Astrocyte (in vitro differentiated cells and primary cell): ENCODE measurements at regions not wholly inside any gene's neighbourhood (a gene's known extent, or its start where the extent isn't known, plus 50 kb on each side); places are given as distances from the start of the nearest gene placed in this dataset.

Experiments used
- DNase-seq: peaks from one replicate; pipeline ENCODE4 v3.0.0-alpha.2; 2010; ENCODE audit warnings: low read depth
- FAIRE-seq: peaks from 2 replicates; lab custom pipeline; 2011; peaks lifted over from hg19 to GRCh38; lab: Jason Lieb, UNC
- H2AFZ ChIP-seq: 2 replicates; pipeline ENCODE4 v1.6.0; 2012; ENCODE audit warnings: low read depth, low read length, inconsistent platforms
- H3K27ac ChIP-seq: 2 replicates; pipeline ENCODE4 v1.5.1; 2011; ENCODE audit warnings: low read depth, low read length, inconsistent platforms
- H3K27me3 ChIP-seq: 2 replicates; pipeline ENCODE4 v1.6.0; 2011; ENCODE audit warnings: low read length, inconsistent platforms; ENCODE audit not compliant: insufficient read depth
- H3K36me3 ChIP-seq: 2 replicates; pipeline ENCODE4 v1.5.1; 2011; ENCODE audit warnings: low read length, inconsistent platforms; ENCODE audit not compliant: insufficient read depth
- H3K4me1 ChIP-seq: 2 replicates; pipeline ENCODE4 v1.5.1; 2011; ENCODE audit warnings: low read length, inconsistent platforms; ENCODE audit not compliant: insufficient read depth
- H3K4me2 ChIP-seq: 2 replicates; pipeline ENCODE4 v1.6.0; 2012; ENCODE audit warnings: low read length, inconsistent platforms
- H3K4me3 ChIP-seq: 2 replicates; pipeline ENCODE4 v1.5.1; 2011; ENCODE audit warnings: low read depth, mild to moderate bottlenecking, low read length, inconsistent platforms; ENCODE audit not compliant: insufficient read depth
- H3K79me2 ChIP-seq: 2 replicates; pipeline ENCODE4 v1.6.0; 2012; ENCODE audit warnings: mild to moderate bottlenecking, low read length, inconsistent platforms; ENCODE audit not compliant: insufficient read depth
- H3K9ac ChIP-seq: 2 replicates; pipeline ENCODE4 v1.6.0; 2012; ENCODE audit warnings: mild to moderate bottlenecking, low read length, inconsistent platforms
- H3K9me3 ChIP-seq: 2 replicates; pipeline ENCODE4 v1.5.1; 2012; ENCODE audit warnings: low read depth, mild to moderate bottlenecking, low read length, inconsistent platforms; ENCODE audit not compliant: insufficient read depth
- H4K20me1 ChIP-seq: 2 replicates; pipeline ENCODE4 v1.6.0; 2012; ENCODE audit warnings: low read length, inconsistent platforms; ENCODE audit not compliant: insufficient read depth
- H3K27ac Mint-ChIP-seq: one replicate; pipeline ENCODE4 v1.8.0; 2021; ENCODE audit warnings: mild to moderate bottlenecking, mixed read lengths; ENCODE audit not compliant: unreplicated experiment
- H3K27me3 Mint-ChIP-seq: one replicate; pipeline ENCODE4 v1.8.0; 2021; ENCODE audit warnings: low read depth, mixed read lengths; ENCODE audit not compliant: unreplicated experiment
- H3K36me3 Mint-ChIP-seq: one replicate; pipeline ENCODE4 v1.8.0; 2021; ENCODE audit warnings: low read depth, mixed read lengths; ENCODE audit not compliant: unreplicated experiment
- H3K4me1 Mint-ChIP-seq: one replicate; pipeline ENCODE4 v1.8.0; 2021; ENCODE audit warnings: low read depth, mixed read lengths; ENCODE audit not compliant: unreplicated experiment
- H3K4me3 Mint-ChIP-seq: one replicate; pipeline ENCODE4 v1.8.0; 2021; ENCODE audit warnings: mild to moderate bottlenecking, moderate library complexity, mixed read lengths; ENCODE audit not compliant: unreplicated experiment
- H3K9me3 Mint-ChIP-seq: one replicate; pipeline ENCODE4 v1.8.0; 2021; ENCODE audit warnings: mild to moderate bottlenecking, mixed read lengths; ENCODE audit not compliant: unreplicated experiment
- EZH2 ChIP-seq: IDR thresholded peaks from 2 replicates; pipeline ENCODE4 v1.6.1; 2012; ENCODE audit warnings: mild to moderate bottlenecking, low read length, inconsistent platforms; ENCODE audit not compliant: insufficient read depth
- TF ChIP-seq, protein P1 (sequence below): IDR thresholded peaks from 2 replicates; pipeline ENCODE4 v1.5.1; 2011; ENCODE audit warnings: low read depth, mild to moderate bottlenecking, inconsistent platforms, low read length, moderate library complexity; ENCODE audit not compliant: insufficient read depth

GRCh38 chr12:13702381-13702780 lies 279.0 kb downstream of the GRIN2B start:
- H3K4me3 ChIP-seq = no peak overlapping the region
- no peaks in the 10 kb centered on the region for H3K36me3 ChIP-seq
- no peaks in the 10 kb centered on the region for H4K20me1 ChIP-seq
- H3K4me1 ChIP-seq = no peaks in the 10 kb centered on the region
- H3K9ac ChIP-seq = no peak overlapping the region
- H2AFZ ChIP-seq = no peak overlapping the region
- no peaks in the 10 kb centered on the region for H3K36me3 Mint-ChIP-seq
- H3K4me1 Mint-ChIP-seq = no peaks in the 10 kb centered on the region
- no peak for DNase-seq
- H3K27me3 ChIP-seq = no peaks in the 10 kb centered on the region
- H3K4me2 ChIP-seq = no peak overlapping the region
- no peak for FAIRE-seq
- no peak overlapping the region for H3K27ac ChIP-seq
- H3K27ac Mint-ChIP-seq = no peak overlapping the region
- no peaks in the 10 kb centered on the region for H3K9me3 ChIP-seq
- TF ChIP-seq EZH2 = no peak
- TF ChIP-seq, protein P1, sequence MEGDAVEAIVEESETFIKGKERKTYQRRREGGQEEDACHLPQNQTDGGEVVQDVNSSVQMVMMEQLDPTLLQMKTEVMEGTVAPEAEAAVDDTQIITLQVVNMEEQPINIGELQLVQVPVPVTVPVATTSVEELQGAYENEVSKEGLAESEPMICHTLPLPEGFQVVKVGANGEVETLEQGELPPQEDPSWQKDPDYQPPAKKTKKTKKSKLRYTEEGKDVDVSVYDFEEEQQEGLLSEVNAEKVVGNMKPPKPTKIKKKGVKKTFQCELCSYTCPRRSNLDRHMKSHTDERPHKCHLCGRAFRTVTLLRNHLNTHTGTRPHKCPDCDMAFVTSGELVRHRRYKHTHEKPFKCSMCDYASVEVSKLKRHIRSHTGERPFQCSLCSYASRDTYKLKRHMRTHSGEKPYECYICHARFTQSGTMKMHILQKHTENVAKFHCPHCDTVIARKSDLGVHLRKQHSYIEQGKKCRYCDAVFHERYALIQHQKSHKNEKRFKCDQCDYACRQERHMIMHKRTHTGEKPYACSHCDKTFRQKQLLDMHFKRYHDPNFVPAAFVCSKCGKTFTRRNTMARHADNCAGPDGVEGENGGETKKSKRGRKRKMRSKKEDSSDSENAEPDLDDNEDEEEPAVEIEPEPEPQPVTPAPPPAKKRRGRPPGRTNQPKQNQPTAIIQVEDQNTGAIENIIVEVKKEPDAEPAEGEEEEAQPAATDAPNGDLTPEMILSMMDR = no peak
- H3K79me2 ChIP-seq = no peaks in the 10 kb centered on the region
- H3K4me3 Mint-ChIP-seq = no peak overlapping the region
- peaks cover 1% of the 10 kb centered on the region for H3K9me3 Mint-ChIP-seq
- H3K27me3 Mint-ChIP-seq = no peaks in the 10 kb centered on the region

DNA sequence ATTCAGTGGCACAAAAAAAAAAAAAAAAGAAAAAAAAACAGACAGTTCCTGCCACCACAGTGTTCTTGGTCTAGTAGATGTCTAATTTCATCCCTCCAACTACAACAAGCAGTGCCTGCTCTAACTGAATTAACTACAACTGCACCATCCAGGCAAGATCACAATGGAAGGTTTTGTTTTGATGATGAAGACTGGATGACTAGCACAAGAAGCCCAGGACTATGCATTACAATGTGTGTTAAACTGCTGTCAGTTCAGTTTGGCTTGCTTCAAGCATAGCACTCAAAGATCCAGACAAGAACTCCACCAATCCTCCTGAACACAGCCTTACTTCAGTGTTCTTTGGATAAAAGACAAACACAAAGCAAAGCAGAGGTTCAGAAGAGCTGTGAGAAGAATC lies 279.9 kb downstream of the GRIN2B start:
- Mint-ChIP-seq H3K27me3 (no peaks in the 10 kb centered on the region), H3K4me1 (no peaks in the 10 kb centered on the region), H3K27ac (no peak overlapping the region), H3K4me3 (no peak overlapping the region), H3K9me3 (peaks cover 1% of the 10 kb centered on the region), H3K36me3 (no peaks in the 10 kb centered on the region)
- Histone ChIP-seq H3K9ac (no peak overlapping the region), H3K9me3 (no peaks in the 10 kb centered on the region), H3K27me3 (no peaks in the 10 kb centered on the region), H3K27ac (no peak overlapping the region), H3K4me2 (no peak overlapping the region), H3K79me2 (no peaks in the 10 kb centered on the region), H3K4me1 (no peaks in the 10 kb centered on the region), H4K20me1 (no peaks in the 10 kb centered on the region), H3K36me3 (no peaks in the 10 kb centered on the region), H2AFZ (no peak overlapping the region), H3K4me3 (no peak overlapping the region)
- TF ChIP-seq, protein P1 = no peak
- TF ChIP-seq EZH2 = no peak
- FAIRE-seq (no peak), DNase-seq (no peak)

DNA sequence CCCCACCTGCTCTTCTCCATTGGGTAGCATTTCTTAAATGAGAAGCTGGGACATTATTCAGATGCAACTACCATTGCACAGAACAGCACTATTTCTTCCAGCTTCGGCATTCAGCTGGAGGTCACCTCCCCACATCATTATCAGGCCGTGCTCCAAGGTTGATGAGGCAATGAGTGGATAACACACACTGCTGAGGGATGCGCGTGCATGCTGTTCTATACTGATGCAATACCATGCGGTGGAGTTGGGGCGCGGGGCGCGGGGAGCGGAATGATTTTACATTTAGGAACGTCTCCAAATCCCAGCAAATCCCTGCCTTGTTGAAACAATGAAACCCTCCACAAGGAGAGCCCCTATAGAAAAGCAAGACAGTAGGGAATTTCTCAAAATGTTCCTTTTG lies 283.4 kb downstream of the GRIN2B start:
- no peak for FAIRE-seq
- Histone ChIP-seq H3K4me1 (no peaks in the 10 kb centered on the region), H3K79me2 (no peaks in the 10 kb centered on the region), H3K27me3 (no peaks in the 10 kb centered on the region), H3K36me3 (no peaks in the 10 kb centered on the region), H3K27ac (no peak overlapping the region), H3K4me3 (no peak overlapping the region), H3K4me2 (no peak overlapping the region), H3K9ac (no peak overlapping the region), H3K9me3 (no peaks in the 10 kb centered on the region), H2AFZ (no peak overlapping the region), H4K20me1 (no peaks in the 10 kb centered on the region)
- no peak for DNase-seq
- H3K27ac Mint-ChIP-seq = no peak overlapping the region
- H3K36me3 Mint-ChIP-seq = no peaks in the 10 kb centered on the region
- H3K4me1 Mint-ChIP-seq = no peaks in the 10 kb centered on the region
- H3K4me3 Mint-ChIP-seq = no peak overlapping the region
- TF ChIP-seq, protein P1 = no peak
- no peak for TF ChIP-seq EZH2
- no peaks in the 10 kb centered on the region for H3K9me3 Mint-ChIP-seq
- H3K27me3 Mint-ChIP-seq = no peaks in the 10 kb centered on the region
